Adrenal gland (tissue), 9 donors: ENCODE measurements at regions not wholly inside any gene's neighbourhood (a gene's known extent, or its start where the extent isn't known, plus 50 kb on each side); places are given as distances from the start of the nearest gene placed in this dataset.

Experiments used
- DNase-seq, 7 donors: peaks; one replicate each; pipeline ENCODE4 v3.0.0-alpha.2; 2019 to 2020
- H3K27ac ChIP-seq, 5 donors: fragments of 200-600 bp; sonication (generic) in 4 of 5; 1 replicate in 3 of 5; 2 replicates in 2 of 5; pipeline versions ENCODE4 v1.5.1 to v1.8.0; 2016 to 2020; ENCODE audit warnings: mild to moderate bottlenecking in 1 of 5
- H3K27me3 ChIP-seq: fragments of 200-600 bp; 2 replicates; pipeline ENCODE4 v1.8.0; 2021
- H3K36me3 ChIP-seq, 2 donors: fragments of 200-600 bp; replicated peaks in 1 of 2; 1 replicate in 1 of 2; 2 replicates in 1 of 2; pipeline versions ENCODE4 v1.5.1 to v1.8.0; 2018 to 2022
- H3K4me1 ChIP-seq, 2 donors: fragments of 200-600 bp; replicated peaks in 1 of 2; 1 replicate in 1 of 2; 2 replicates in 1 of 2; pipeline versions ENCODE4 v1.5.1 to v1.8.0; 2018 to 2021
- H3K4me3 ChIP-seq, 4 donors: fragments of 200-600 bp; sonication (generic) in 3 of 4; one replicate each; pipeline ENCODE4 v1.5.1; 2016 to 2018
- H3K9me3 ChIP-seq, 3 donors: fragments of 200-600 bp; sonication (generic) in 1 of 3; replicated peaks in 1 of 3; 1 replicate in 2 of 3; 2 replicates in 1 of 3; pipeline versions ENCODE4 v1.5.1 to v1.8.0; 2016 to 2021
- POLR2A ChIP-seq, 2 donors: fragments of 450-650 bp; IDR thresholded peaks; one replicate each; pipeline ENCODE4 v1.6.1; 2017; ENCODE audit warnings: antibody characterized with exemption in 2 of 2, mild to moderate bottlenecking in 2 of 2, moderate library complexity in 1 of 2
- WGBS, 4 donors: extraction: QIAGEN DNeasy Blood & Tissue Kit in 2 of 4; methylation state at CpG; one replicate each; pipeline versions ENCODE4 v1.1.5 to v1.1.7; 2013 to 2017; 5-methylcytosine and 5-hydroxymethylcytosine counted together
- intact Hi-C, 2 donors: fragments of 100-400 bp; cut with DNase I; formaldehyde crosslinking; loops; one replicate each; pipeline versions ENCODE4 v1.14.1 to v1.15.0; 2022 to 2023
- TF ChIP-seq, protein P1 (sequence below), 6 experiments: fragments of 450-650 bp in 4 of 6; fragments of 200-600 bp in 2 of 6; sonication (generic) in 1 of 6; IDR thresholded peaks; 1 replicate in 5 of 6; 2 replicates in 1 of 6; pipeline versions ENCODE4 v1.5.1 to v1.8.0; 2016 to 2021; ENCODE audit warnings: antibody characterized with exemption in 6 of 6, mild to moderate bottlenecking in 2 of 6, moderate library complexity in 1 of 6
- donor health status: healthy with polysubstance abuse.
- donor health status: Bipolar disorder and iron deficiency.
- donor health status: DM: yes; HTN: yes; CAD: no.
- donor health status: DM: no; HTN: no; CAD: no.
- donor health status: DM: no; HTN: no; CAD: no.

DNA sequence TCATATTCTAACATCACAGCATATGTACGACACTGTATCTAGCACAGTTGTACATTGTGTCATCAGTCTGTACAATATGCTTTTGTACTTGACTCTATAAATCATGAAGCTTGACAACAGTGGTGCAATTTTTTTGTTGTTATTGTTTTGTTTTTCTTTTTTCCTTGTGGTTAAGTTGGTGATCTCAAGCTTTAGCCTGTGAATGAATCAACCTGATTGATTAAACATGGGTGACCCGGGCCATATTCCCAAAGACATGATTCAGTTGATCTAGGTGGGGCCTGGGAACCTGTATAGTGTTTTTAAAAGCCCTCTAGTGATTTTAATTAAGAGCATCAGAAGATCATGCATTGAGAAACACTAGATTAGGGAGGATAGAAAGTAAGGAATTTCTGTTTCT is 101.8 kb upstream of the AADACL2 start:
- Histone ChIP-seq H3K9me3 (no peaks in the 10 kb centered on the region), H3K4me1 (no peaks in the 10 kb centered on the region), H3K27me3 (no peaks in the 10 kb centered on the region), H3K4me3 (no peak overlapping the region), H3K27ac (no peak overlapping the region), H3K36me3 (no peaks in the 10 kb centered on the region)
- TF ChIP-seq POLR2A (IDR thresholded peaks at IDR 0.05), result no peak
- TF ChIP-seq, protein P1, sequence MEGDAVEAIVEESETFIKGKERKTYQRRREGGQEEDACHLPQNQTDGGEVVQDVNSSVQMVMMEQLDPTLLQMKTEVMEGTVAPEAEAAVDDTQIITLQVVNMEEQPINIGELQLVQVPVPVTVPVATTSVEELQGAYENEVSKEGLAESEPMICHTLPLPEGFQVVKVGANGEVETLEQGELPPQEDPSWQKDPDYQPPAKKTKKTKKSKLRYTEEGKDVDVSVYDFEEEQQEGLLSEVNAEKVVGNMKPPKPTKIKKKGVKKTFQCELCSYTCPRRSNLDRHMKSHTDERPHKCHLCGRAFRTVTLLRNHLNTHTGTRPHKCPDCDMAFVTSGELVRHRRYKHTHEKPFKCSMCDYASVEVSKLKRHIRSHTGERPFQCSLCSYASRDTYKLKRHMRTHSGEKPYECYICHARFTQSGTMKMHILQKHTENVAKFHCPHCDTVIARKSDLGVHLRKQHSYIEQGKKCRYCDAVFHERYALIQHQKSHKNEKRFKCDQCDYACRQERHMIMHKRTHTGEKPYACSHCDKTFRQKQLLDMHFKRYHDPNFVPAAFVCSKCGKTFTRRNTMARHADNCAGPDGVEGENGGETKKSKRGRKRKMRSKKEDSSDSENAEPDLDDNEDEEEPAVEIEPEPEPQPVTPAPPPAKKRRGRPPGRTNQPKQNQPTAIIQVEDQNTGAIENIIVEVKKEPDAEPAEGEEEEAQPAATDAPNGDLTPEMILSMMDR (IDR thresholded peaks at IDR 0.05), result no peak
- no peak for DNase-seq
- WGBS, 4 donors, result 71 to 81% (median 79%) methylated on average over 2 of the region's 2 CpGs
- intact Hi-C loops, result no loop called here

DNA sequence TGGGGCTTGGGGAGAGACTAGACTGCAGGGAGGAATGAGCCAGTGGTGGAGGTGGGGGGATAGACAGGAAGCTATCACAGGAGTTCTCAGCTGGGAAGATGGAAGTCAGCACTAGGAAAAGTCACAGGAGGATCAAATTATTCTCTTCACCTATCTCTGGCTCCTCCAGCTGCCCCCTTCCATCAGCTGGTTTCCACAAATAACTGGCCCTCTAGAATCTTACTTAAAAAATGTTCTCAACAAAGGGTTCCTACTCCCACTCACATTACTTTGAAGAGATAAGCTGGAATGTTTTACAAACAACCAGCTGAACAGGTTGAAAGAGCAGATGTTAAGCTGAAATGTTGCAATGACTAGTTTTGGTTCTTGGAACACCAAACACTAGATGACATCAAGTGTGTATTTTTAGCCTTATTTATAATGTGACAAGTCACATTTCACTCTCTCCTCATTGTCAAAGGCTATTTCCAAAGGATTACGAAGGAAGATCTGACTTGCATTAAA is 102.7 kb upstream of the AADACL2 start:
- Histone ChIP-seq H3K27ac (peak overlapping the region in 1 of 5 donors; percentile 53), H3K9me3 (no peaks in the 10 kb centered on the region), H3K27me3 (no peaks in the 10 kb centered on the region), H3K36me3 (no peaks in the 10 kb centered on the region), H3K4me3 (no peak overlapping the region), H3K4me1 (no peaks in the 10 kb centered on the region)
- TF ChIP-seq, protein P1 (IDR thresholded peaks at IDR 0.05), result no peak
- TF ChIP-seq POLR2A (IDR thresholded peaks at IDR 0.05), result no peak
- intact Hi-C loops, result no loop called here
- WGBS, 4 donors, result 23 to 37% (median 30%) methylated on average over 1 of the region's 1 CpG
- DNase-seq, result no peak

DNA sequence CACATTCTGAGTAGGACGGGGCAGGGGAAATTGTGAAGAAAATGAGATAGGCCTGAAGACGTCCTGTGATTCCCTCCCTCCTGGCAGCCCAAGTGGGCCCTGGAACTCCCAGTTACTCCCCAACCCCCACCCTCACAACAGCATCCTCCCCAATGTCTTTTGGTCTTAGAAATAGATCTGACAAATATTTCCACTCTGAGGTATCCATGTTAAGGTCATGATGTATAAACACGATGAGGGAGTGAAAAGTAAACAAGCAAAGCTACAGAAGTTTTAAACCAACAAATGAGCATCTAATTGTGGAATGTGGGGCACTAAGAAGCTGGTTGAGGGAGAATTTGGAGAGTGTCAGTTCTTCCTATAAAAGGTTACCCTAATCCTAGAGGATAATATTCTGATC is 103.7 kb upstream of the AADACL2 start:
- H3K9me3 ChIP-seq, result no peaks in the 10 kb centered on the region
- no peak for DNase-seq
- intact Hi-C loops, result no loop called here
- H3K4me1 ChIP-seq, result no peaks in the 10 kb centered on the region
- no peak overlapping the region for H3K4me3 ChIP-seq
- no peak overlapping the region for H3K27ac ChIP-seq
- no peaks in the 10 kb centered on the region for H3K27me3 ChIP-seq
- H3K36me3 ChIP-seq, result no peaks in the 10 kb centered on the region
- 64 to 78% (median 74%) methylated on average over 3 of the region's 3 CpGs for WGBS, 4 donors
- no peak for TF ChIP-seq POLR2A (IDR thresholded peaks at IDR 0.05)
- TF ChIP-seq, protein P1 (IDR thresholded peaks at IDR 0.05), result no peak

DNA sequence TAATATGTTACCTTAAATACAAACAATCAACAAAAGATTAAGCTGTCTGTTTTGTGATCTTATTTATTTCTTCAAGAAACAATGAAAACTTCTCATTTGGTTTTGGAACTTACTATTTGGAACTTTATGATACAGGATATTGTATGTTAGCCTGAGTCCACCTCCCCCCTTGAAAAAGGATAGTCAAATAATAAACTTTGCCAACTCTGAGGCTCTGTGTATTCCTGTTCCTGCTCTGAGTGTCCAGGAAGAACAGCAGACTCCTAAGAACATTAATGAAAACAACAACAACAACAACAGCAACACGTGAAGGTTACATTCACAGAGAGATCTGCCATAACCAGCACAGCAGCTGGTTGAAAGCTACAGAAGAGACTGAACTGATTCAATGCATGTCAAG is 108.1 kb upstream of the AADACL2 start:
- Histone ChIP-seq H3K4me1 (no peaks in the 10 kb centered on the region), H3K36me3 (no peaks in the 10 kb centered on the region), H3K4me3 (no peak overlapping the region), H3K9me3 (no peaks in the 10 kb centered on the region), H3K27me3 (no peaks in the 10 kb centered on the region), H3K27ac (no peak overlapping the region)
- TF ChIP-seq, protein P1 (IDR thresholded peaks at IDR 0.05), result no peak
- TF ChIP-seq POLR2A (IDR thresholded peaks at IDR 0.05), result no peak
- no peak for DNase-seq
- WGBS, 4 donors, result 75 to 87% (median 86%) methylated on average over 1 of the region's 1 CpG
- intact Hi-C loops, result no loop called here
